ENCODE measurements at regions not wholly inside any gene's neighbourhood (a gene's known extent, or its start where the extent isn't known, plus 50 kb on each side); places are given as distances from the start of the nearest gene placed in this dataset.

DNA sequence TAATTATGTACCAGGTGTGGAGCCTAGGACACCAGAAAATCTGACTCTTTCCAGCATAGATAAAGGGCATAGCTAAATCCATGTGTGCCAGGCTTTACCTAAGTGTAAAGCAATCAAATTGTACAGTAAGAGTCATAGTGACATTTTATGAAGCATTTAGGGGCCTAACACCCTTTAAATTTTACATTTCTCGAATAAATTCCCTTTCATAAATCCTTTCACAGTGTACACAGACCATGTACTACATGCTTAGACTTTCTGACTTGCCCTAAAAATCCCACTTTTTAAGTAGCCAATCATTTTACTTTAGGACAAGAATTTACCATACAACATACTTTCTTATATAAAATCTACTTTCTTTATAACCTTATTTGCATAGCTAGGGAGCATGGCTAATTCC is 727.6 kb upstream of the LUZP2 start:
- H3K79me2 ChIP-seq (ENCODE audit: control insufficient read depth, low read length) = no peaks in the 10 kb centered on the region
- no peaks in the 10 kb centered on the region for H3K4me1 ChIP-seq (ENCODE audit: control insufficient read depth, low read length)
- H3K9me2 ChIP-seq (replicated peaks; ENCODE audit: control insufficient read depth, low read length) = no peaks in the 10 kb centered on the region
- H3F3A ChIP-seq (ENCODE audit: control insufficient read depth, insufficient read depth) = no peaks in the 10 kb centered on the region
- H3K9me3 ChIP-seq (ENCODE audit: control insufficient read depth, insufficient read depth, low read length) = peaks cover 12% of the 10 kb centered on the region; the same call in 1 of the 2 replicates
- no peak overlapping the region for H3K4me3 ChIP-seq (ENCODE audit: low read length)
- no peaks in the 10 kb centered on the region for H4K20me1 ChIP-seq (ENCODE audit: control insufficient read depth, insufficient read depth, low read depth, low read length)
- H3K36me3 ChIP-seq (ENCODE audit: control insufficient read depth, low read length) = no peaks in the 10 kb centered on the region
- no peaks in the 10 kb centered on the region for H3K27me3 ChIP-seq (ENCODE audit: control insufficient read depth, low read length)
- H3K27ac ChIP-seq (ENCODE audit: low read depth, low read length) = no peak overlapping the region
- TF ChIP-seq, protein P1, sequence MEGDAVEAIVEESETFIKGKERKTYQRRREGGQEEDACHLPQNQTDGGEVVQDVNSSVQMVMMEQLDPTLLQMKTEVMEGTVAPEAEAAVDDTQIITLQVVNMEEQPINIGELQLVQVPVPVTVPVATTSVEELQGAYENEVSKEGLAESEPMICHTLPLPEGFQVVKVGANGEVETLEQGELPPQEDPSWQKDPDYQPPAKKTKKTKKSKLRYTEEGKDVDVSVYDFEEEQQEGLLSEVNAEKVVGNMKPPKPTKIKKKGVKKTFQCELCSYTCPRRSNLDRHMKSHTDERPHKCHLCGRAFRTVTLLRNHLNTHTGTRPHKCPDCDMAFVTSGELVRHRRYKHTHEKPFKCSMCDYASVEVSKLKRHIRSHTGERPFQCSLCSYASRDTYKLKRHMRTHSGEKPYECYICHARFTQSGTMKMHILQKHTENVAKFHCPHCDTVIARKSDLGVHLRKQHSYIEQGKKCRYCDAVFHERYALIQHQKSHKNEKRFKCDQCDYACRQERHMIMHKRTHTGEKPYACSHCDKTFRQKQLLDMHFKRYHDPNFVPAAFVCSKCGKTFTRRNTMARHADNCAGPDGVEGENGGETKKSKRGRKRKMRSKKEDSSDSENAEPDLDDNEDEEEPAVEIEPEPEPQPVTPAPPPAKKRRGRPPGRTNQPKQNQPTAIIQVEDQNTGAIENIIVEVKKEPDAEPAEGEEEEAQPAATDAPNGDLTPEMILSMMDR (IDR thresholded peaks at IDR 0.05; ENCODE audit: low read depth, low read length, poor library complexity, severe bottlenecking) = no peak
- no peak for TF ChIP-seq EZH2phosphoT487 (IDR thresholded peaks at IDR 0.05; ENCODE audit: borderline replicate concordance, low read length)
- H3K4me2 ChIP-seq (ENCODE audit: low read length) = no peak overlapping the region

DNA sequence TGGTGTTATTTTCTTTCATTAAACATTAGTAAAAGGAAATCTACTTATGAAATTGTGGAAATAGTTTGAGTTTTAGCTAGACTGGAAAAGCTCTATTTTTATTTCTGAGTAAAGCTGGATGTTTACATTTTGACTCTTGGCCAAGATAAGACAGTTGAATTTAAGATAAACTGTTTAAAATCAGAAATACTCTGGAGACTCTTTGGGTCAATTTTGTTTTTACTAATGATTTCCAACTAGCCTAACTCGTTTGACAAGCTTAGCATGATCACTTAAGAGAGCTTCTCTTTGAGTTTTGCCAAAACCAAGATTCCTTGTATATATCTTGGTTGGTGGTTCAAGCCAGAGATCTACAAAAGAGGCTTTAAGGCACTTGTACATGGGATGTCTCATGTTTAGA is 724.8 kb upstream of the LUZP2 start:
- Histone ChIP-seq H3K27ac (ENCODE audit: low read depth, low read length) (no peak overlapping the region), H3K4me2 (ENCODE audit: low read length) (no peak overlapping the region), H3K27me3 (ENCODE audit: control insufficient read depth, low read length) (no peaks in the 10 kb centered on the region), H3K79me2 (ENCODE audit: control insufficient read depth, low read length) (no peaks in the 10 kb centered on the region), H3F3A (ENCODE audit: control insufficient read depth, insufficient read depth) (no peaks in the 10 kb centered on the region), H3K9me3 (ENCODE audit: control insufficient read depth, insufficient read depth, low read length) (peaks cover 12% of the 10 kb centered on the region; the same call in 1 of the 2 replicates), H4K20me1 (ENCODE audit: control insufficient read depth, insufficient read depth, low read depth, low read length) (no peaks in the 10 kb centered on the region), H3K36me3 (ENCODE audit: control insufficient read depth, low read length) (no peaks in the 10 kb centered on the region), H3K4me1 (ENCODE audit: control insufficient read depth, low read length) (no peaks in the 10 kb centered on the region), H3K9me2 (replicated peaks; ENCODE audit: control insufficient read depth, low read length) (no peaks in the 10 kb centered on the region), H3K4me3 (ENCODE audit: low read length) (no peak overlapping the region)
- TF ChIP-seq, protein P1 (IDR thresholded peaks at IDR 0.05; ENCODE audit: low read depth, low read length, poor library complexity, severe bottlenecking) = no peak
- TF ChIP-seq EZH2phosphoT487 (IDR thresholded peaks at IDR 0.05; ENCODE audit: borderline replicate concordance, low read length) = no peak

DNA sequence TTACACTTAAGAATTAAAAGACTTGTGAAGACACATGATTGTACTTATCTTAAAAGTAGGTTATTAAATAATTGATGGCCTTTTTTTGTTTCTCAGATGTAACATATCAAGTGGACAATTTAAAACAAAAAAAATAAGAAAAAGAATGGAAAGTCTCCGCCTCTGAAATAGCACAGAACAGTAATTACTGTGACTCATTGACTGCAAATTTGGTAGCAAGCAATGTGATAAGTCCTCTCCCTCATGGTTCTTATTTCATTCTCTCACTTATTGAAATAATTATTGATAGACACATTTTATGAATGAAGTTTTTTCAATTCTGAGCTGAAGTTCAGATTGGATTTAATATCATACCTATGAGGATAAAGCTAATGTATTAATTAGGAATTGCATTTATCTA is 717.9 kb upstream of the LUZP2 start:
- H3K36me3 ChIP-seq (ENCODE audit: control insufficient read depth, low read length) = no peaks in the 10 kb centered on the region
- no peaks in the 10 kb centered on the region for H3K9me3 ChIP-seq (ENCODE audit: control insufficient read depth, insufficient read depth, low read length)
- no peaks in the 10 kb centered on the region for H3K79me2 ChIP-seq (ENCODE audit: control insufficient read depth, low read length)
- no peak overlapping the region for H3K27ac ChIP-seq (ENCODE audit: low read depth, low read length)
- no peak for TF ChIP-seq EZH2phosphoT487 (IDR thresholded peaks at IDR 0.05; ENCODE audit: borderline replicate concordance, low read length)
- TF ChIP-seq, protein P1 (IDR thresholded peaks at IDR 0.05; ENCODE audit: low read depth, low read length, poor library complexity, severe bottlenecking) = no peak
- no peak overlapping the region for H3K4me3 ChIP-seq (ENCODE audit: low read length)
- H3F3A ChIP-seq (ENCODE audit: control insufficient read depth, insufficient read depth) = no peaks in the 10 kb centered on the region
- no peaks in the 10 kb centered on the region for H4K20me1 ChIP-seq (ENCODE audit: control insufficient read depth, insufficient read depth, low read depth, low read length)
- no peaks in the 10 kb centered on the region for H3K4me1 ChIP-seq (ENCODE audit: control insufficient read depth, low read length)
- no peak overlapping the region for H3K4me2 ChIP-seq (ENCODE audit: low read length)
- no peaks in the 10 kb centered on the region for H3K27me3 ChIP-seq (ENCODE audit: control insufficient read depth, low read length)
- H3K9me2 ChIP-seq (replicated peaks; ENCODE audit: control insufficient read depth, low read length) = no peaks in the 10 kb centered on the region

DNA sequence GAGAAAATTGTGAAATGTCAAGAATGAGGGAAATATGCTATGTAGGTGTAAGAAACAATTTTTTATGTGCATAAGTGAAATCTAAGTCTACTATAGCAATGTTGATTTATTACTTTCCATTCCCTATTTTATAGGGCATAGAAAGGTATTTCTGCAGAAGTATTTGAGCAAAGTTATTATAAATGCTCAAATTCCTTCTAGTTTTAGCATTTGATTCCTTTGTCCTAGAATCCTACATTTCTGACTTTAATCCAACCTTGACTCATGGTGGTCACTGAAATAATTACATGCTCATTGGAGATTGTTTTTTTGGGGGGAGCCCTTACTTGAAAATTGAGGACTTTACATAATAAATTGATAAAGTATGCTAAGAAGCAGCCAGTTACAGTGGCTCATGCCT is 716.6 kb upstream of the LUZP2 start:
- Histone ChIP-seq H3K79me2 (ENCODE audit: control insufficient read depth, low read length) (no peaks in the 10 kb centered on the region), H3K9me2 (replicated peaks; ENCODE audit: control insufficient read depth, low read length) (no peaks in the 10 kb centered on the region), H3K4me1 (ENCODE audit: control insufficient read depth, low read length) (no peaks in the 10 kb centered on the region), H3F3A (ENCODE audit: control insufficient read depth, insufficient read depth) (no peaks in the 10 kb centered on the region), H4K20me1 (ENCODE audit: control insufficient read depth, insufficient read depth, low read depth, low read length) (no peaks in the 10 kb centered on the region), H3K9me3 (ENCODE audit: control insufficient read depth, insufficient read depth, low read length) (no peaks in the 10 kb centered on the region), H3K27me3 (ENCODE audit: control insufficient read depth, low read length) (no peaks in the 10 kb centered on the region), H3K4me3 (ENCODE audit: low read length) (no peak overlapping the region), H3K36me3 (ENCODE audit: control insufficient read depth, low read length) (no peaks in the 10 kb centered on the region), H3K4me2 (ENCODE audit: low read length) (no peak overlapping the region), H3K27ac (ENCODE audit: low read depth, low read length) (no peak overlapping the region)
- TF ChIP-seq, protein P1 (IDR thresholded peaks at IDR 0.05; ENCODE audit: low read depth, low read length, poor library complexity, severe bottlenecking) = no peak
- TF ChIP-seq EZH2phosphoT487 (IDR thresholded peaks at IDR 0.05; ENCODE audit: borderline replicate concordance, low read length) = no peak

Data from DOHH2 (cell line).